OCI-LY3 (cell line): ENCODE measurements at regions not wholly inside any gene's neighbourhood (a gene's known extent, or its start where the extent isn't known, plus 50 kb on each side); places are given as distances from the start of the nearest gene placed in this dataset.

Experiments
- H2AFZ ChIP-seq: fragments of 200-600, 300-600 bp; shearing (Covaris generic); 2 replicates; pipeline ENCODE4 v1.6.0; 2014; ENCODE audit warnings: antibody characterized with exemption, low read depth, low read length
- H3K27ac ChIP-seq: fragments of 200-600, 300-600 bp; sonication (generic); 2 replicates; pipeline ENCODE4 v1.5.1; 2014; ENCODE audit warnings: mild to moderate bottlenecking, low read length, moderate library complexity, mixed read lengths
- H3K27me3 ChIP-seq: fragments of 200-600, 300-600 bp; sonication (generic); 2 replicates; pipeline ENCODE4 v1.6.1; 2014; ENCODE audit warnings: low read depth, low read length, mixed read lengths
- H3K36me3 ChIP-seq: fragments of 200-600, 300-600 bp; sonication (generic); replicated peaks from 2 replicates; pipeline ENCODE3; 2014; ENCODE audit warnings: low read depth, low read length, mixed read lengths
- H3K4me1 ChIP-seq: fragments of 300-600, 200-600 bp; sonication (generic); 2 replicates; pipeline ENCODE4 v1.6.1; 2014; ENCODE audit warnings: low read length, mixed read lengths
- H3K4me2 ChIP-seq: fragments of 200-600, 300-600 bp; sonication (generic); 2 replicates; pipeline ENCODE4 v1.6.1; 2014; ENCODE audit warnings: low read length, mixed read lengths
- H3K4me3 ChIP-seq: fragments of 300-600, 200-600 bp; sonication (generic); 2 replicates; pipeline ENCODE4 v1.5.1; 2014; ENCODE audit warnings: antibody characterized with exemption, mild to moderate bottlenecking, low read length, moderate library complexity
- H3K79me2 ChIP-seq: fragments of 300-600, 200-600 bp; shearing (Covaris generic); 2 replicates; pipeline ENCODE4 v1.6.1; 2014; ENCODE audit warnings: mild to moderate bottlenecking, low read length, mixed read lengths
- H3K9ac ChIP-seq: fragments of 300-600, 200-600 bp; shearing (Covaris generic); 2 replicates; pipeline ENCODE4 v1.6.0; 2014; ENCODE audit warnings: mild to moderate bottlenecking, low read length, moderate library complexity
- H3K9me3 ChIP-seq: fragments of 200-600, 300-600 bp; shearing (Covaris generic); 2 replicates; pipeline ENCODE4 v1.6.1; 2014; ENCODE audit warnings: low read length, mixed read lengths; ENCODE audit not compliant: insufficient read depth
- H4K20me1 ChIP-seq: fragments of 200-600, 300-600 bp; sonication (generic); 2 replicates; pipeline ENCODE4 v1.6.1; 2016; ENCODE audit warnings: low read length, mixed read lengths; ENCODE audit not compliant: insufficient read depth
- EZH2phosphoT487 ChIP-seq: fragments of 200-600 bp; shearing (Covaris generic); IDR thresholded peaks from 2 replicates; pipeline ENCODE4 v1.6.1; 2018; ENCODE audit warnings: antibody characterized with exemption, mixed run types, low read depth
- TF ChIP-seq, protein P1 (sequence below): fragments of 200-600, 300-600 bp; sonication (generic); IDR thresholded peaks from 2 replicates; pipeline ENCODE4 v1.5.1; 2014; ENCODE audit warnings: antibody characterized with exemption, low read length, low read depth

- H3K9ac ChIP-seq, result no peak overlapping the region
- H4K20me1 ChIP-seq, result no peaks in the 10 kb centered on the region
- H3K79me2 ChIP-seq, result no peaks in the 10 kb centered on the region
- 0 out of 2 replicates have a peak overlapping the region, but pooled peaks have one; percentile 16 for H2AFZ ChIP-seq
- H3K4me1 ChIP-seq, result no peaks in the 10 kb centered on the region
- no peak overlapping the region for H3K27ac ChIP-seq
- no peak for TF ChIP-seq EZH2phosphoT487
- TF ChIP-seq, protein P1, sequence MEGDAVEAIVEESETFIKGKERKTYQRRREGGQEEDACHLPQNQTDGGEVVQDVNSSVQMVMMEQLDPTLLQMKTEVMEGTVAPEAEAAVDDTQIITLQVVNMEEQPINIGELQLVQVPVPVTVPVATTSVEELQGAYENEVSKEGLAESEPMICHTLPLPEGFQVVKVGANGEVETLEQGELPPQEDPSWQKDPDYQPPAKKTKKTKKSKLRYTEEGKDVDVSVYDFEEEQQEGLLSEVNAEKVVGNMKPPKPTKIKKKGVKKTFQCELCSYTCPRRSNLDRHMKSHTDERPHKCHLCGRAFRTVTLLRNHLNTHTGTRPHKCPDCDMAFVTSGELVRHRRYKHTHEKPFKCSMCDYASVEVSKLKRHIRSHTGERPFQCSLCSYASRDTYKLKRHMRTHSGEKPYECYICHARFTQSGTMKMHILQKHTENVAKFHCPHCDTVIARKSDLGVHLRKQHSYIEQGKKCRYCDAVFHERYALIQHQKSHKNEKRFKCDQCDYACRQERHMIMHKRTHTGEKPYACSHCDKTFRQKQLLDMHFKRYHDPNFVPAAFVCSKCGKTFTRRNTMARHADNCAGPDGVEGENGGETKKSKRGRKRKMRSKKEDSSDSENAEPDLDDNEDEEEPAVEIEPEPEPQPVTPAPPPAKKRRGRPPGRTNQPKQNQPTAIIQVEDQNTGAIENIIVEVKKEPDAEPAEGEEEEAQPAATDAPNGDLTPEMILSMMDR, result peak; percentile 20
- no peak overlapping the region for H3K4me3 ChIP-seq
- H3K27me3 ChIP-seq, result no peaks in the 10 kb centered on the region
- H3K9me3 ChIP-seq, result no peaks in the 10 kb centered on the region
- H3K36me3 ChIP-seq, result no peaks in the 10 kb centered on the region
- no peak overlapping the region for H3K4me2 ChIP-seq
Measured at GRCh38 chr11:43585877-43586608, 94.5 kb upstream of the HSD17B12 start.

- Histone ChIP-seq H3K27me3 (peaks cover 7% of the 10 kb centered on the region), H2AFZ (no peak overlapping the region), H3K9ac (no peak overlapping the region), H3K79me2 (no peaks in the 10 kb centered on the region), H3K36me3 (no peaks in the 10 kb centered on the region), H3K27ac (no peak overlapping the region), H3K4me1 (no peaks in the 10 kb centered on the region), H3K4me2 (no peak overlapping the region), H4K20me1 (no peaks in the 10 kb centered on the region), H3K9me3 (no peaks in the 10 kb centered on the region), H3K4me3 (no peak overlapping the region)
- TF ChIP-seq, protein P1, result no peak
- no peak for TF ChIP-seq EZH2phosphoT487
Measured at GRCh38 chr11:43589601-43590250, 90.8 kb upstream of the HSD17B12 start.

- H3K4me2 ChIP-seq, result no peak overlapping the region
- TF ChIP-seq EZH2phosphoT487, result no peak
- TF ChIP-seq, protein P1, result no peak
- H3K4me1 ChIP-seq, result no peaks in the 10 kb centered on the region
- H3K27me3 ChIP-seq, result peaks cover 5% of the 10 kb centered on the region; the same call in 1 of the 2 replicates
- no peak overlapping the region for H3K9ac ChIP-seq
- H2AFZ ChIP-seq, result no peak overlapping the region
- H3K79me2 ChIP-seq, result no peaks in the 10 kb centered on the region
- no peaks in the 10 kb centered on the region for H4K20me1 ChIP-seq
- no peaks in the 10 kb centered on the region for H3K36me3 ChIP-seq
- H3K9me3 ChIP-seq, result no peaks in the 10 kb centered on the region
- H3K4me3 ChIP-seq, result no peak overlapping the region
- H3K27ac ChIP-seq, result no peak overlapping the region
Measured at GRCh38 chr11:43601511-43601910, 79.0 kb upstream of the HSD17B12 start.

DNA sequence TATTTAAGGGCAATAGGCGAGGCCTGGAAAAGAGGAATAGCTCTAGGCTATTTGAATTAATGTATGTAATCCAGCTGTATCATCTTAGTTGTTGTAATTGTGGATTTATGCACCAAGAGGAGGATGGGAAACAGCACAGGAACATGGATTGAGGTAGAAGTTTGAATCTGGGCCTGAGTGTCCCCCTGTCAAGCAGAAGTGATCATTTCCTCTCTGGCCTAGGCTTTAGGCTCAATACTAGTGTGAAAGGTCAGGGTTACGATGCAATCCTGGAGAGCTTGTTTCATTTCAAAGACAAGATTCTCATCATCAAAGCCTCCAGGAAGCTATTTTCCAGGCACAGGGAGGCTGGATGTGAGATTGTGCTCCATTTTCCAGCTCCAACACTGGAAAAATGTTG is 77.9 kb upstream of the HSD17B12 start:
- Histone ChIP-seq H3K27ac (no peak overlapping the region), H3K36me3 (no peaks in the 10 kb centered on the region), H3K4me3 (no peak overlapping the region), H3K4me1 (no peaks in the 10 kb centered on the region), H3K27me3 (no peaks in the 10 kb centered on the region; the same call in 1 of the 2 replicates), H3K4me2 (no peak overlapping the region), H4K20me1 (no peaks in the 10 kb centered on the region), H3K9ac (no peak overlapping the region), H2AFZ (no peak overlapping the region), H3K79me2 (no peaks in the 10 kb centered on the region), H3K9me3 (no peaks in the 10 kb centered on the region)
- TF ChIP-seq, protein P1, result no peak
- no peak for TF ChIP-seq EZH2phosphoT487
